Endothelial cell of umbilical vein (primary cell): ENCODE measurements at regions not wholly inside any gene's neighbourhood (a gene's known extent, or its start where the extent isn't known, plus 50 kb on each side); places are given as distances from the start of the nearest gene placed in this dataset.

ENCODE experiments used
- BruUV-seq: library from RNA; stranded (reverse); fragments of 400-500 nt; replicated peaks from 2 replicates; lab custom pipeline; 2021; lab: Mats Ljungman, UMichigan
- CTCF ChIA-PET: fragments of 300-600, 350-600 bp; sonication (Branson Sonifier 250); formaldehyde crosslinking; loops from one replicate; lab custom pipeline; 2021; ENCODE audit warnings: antibody characterized with exemption, inconsistent platforms; lab: Charles Lee
- POLR2A ChIA-PET: fragments of 300-600, 350-600 bp; sonication (Branson Sonifier 250); formaldehyde crosslinking; loops from one replicate; lab custom pipeline; 2021; ENCODE audit warnings: antibody characterized with exemption, inconsistent platforms; lab: Charles Lee
- DNase-seq: peaks from one replicate; pipeline ENCODE4 v3.0.0-alpha.2; 2011; ENCODE audit warnings: low read depth, low spot score
- FAIRE-seq: peaks from 2 replicates; lab custom pipeline; 2011; peaks lifted over from hg19 to GRCh38; lab: Jason Lieb, UNC
- H2AFZ ChIP-seq: 2 replicates; pipeline ENCODE4 v1.6.0; 2012; ENCODE audit warnings: low read depth, low read length, control low read depth, inconsistent platforms
- H3K27ac ChIP-seq: 2 replicates; pipeline ENCODE4 v1.5.1; 2011; ENCODE audit warnings: low read depth, mild to moderate bottlenecking, control low read depth, low read length, moderate library complexity; ENCODE audit not compliant: insufficient read depth
- H3K27me3 ChIP-seq, 2 experiments: 2 replicates each; pipeline versions ENCODE4 v1.6.0 to v1.6.1; 2011; ENCODE audit warnings: low read length in 2 of 2, mixed read lengths in 1 of 2; ENCODE audit not compliant: control insufficient read depth in 2 of 2, insufficient read depth in 2 of 2
- H3K36me3 ChIP-seq, 2 experiments: 2 replicates in 1 of 2; 3 replicates in 1 of 2; pipeline ENCODE4 v1.5.1; 2011; ENCODE audit warnings: low read length in 2 of 2, mild to moderate bottlenecking in 1 of 2, moderate library complexity in 1 of 2; ENCODE audit not compliant: control insufficient read depth in 2 of 2, insufficient read depth in 2 of 2; ENCODE audit errors: extremely low read depth in 1 of 2
- H3K4me1 ChIP-seq: 3 replicates; pipeline ENCODE4 v1.5.1; 2011; ENCODE audit warnings: mild to moderate bottlenecking, low read length; ENCODE audit not compliant: control insufficient read depth, insufficient read depth; ENCODE audit errors: extremely low read depth
- H3K4me2 ChIP-seq: 2 replicates; pipeline ENCODE4 v1.6.1; 2011; ENCODE audit warnings: low read length, control low read depth, mixed read lengths; ENCODE audit not compliant: insufficient read depth
- H3K4me3 ChIP-seq, 3 experiments: fragments of 200-600 bp in 1 of 3; sonication (generic), shearing (Covaris generic) in 1 of 3; replicated peaks in 1 of 3; 2 replicates each; pipeline ENCODE4 v1.5.1; 2011 to 2016; ENCODE audit warnings: control low read depth in 3 of 3, low read length in 3 of 3, mild to moderate bottlenecking in 2 of 3, inconsistent platforms in 1 of 3, low read depth in 1 of 3, moderate library complexity in 1 of 3; ENCODE audit not compliant: insufficient read depth in 1 of 3
- H3K79me2 ChIP-seq: 2 replicates; pipeline ENCODE4 v1.6.0; 2012; ENCODE audit warnings: low read length, inconsistent platforms; ENCODE audit not compliant: control insufficient read depth, insufficient read depth
- H3K9ac ChIP-seq: replicated peaks from 2 replicates; pipeline ENCODE3; 2011; ENCODE audit warnings: low read length, control low read depth; ENCODE audit not compliant: insufficient read depth; ENCODE audit errors: extremely low read depth
- H3K9me1 ChIP-seq: replicated peaks from 3 replicates; pipeline ENCODE4 v1.6.0; 2011; ENCODE audit warnings: mild to moderate bottlenecking, low read length; ENCODE audit not compliant: control insufficient read depth, insufficient read depth; ENCODE audit errors: extremely low read depth
- H3K9me3 ChIP-seq: replicated peaks from 2 replicates; pipeline ENCODE4 v1.5.1; 2012; ENCODE audit warnings: low read length, inconsistent platforms; ENCODE audit not compliant: control insufficient read depth, insufficient read depth
- H4K20me1 ChIP-seq: replicated peaks from 2 replicates; pipeline ENCODE3; 2011; ENCODE audit warnings: mild to moderate bottlenecking, low read length; ENCODE audit not compliant: control insufficient read depth, insufficient read depth; ENCODE audit errors: extremely low read depth
- CTCF ChIP-seq, 2 donors: IDR thresholded peaks; 1 replicate in 1 of 2; 2 replicates in 1 of 2; pipeline ENCODE4 v1.5.1; 2011; ENCODE audit warnings: low read length in 2 of 2, mild to moderate bottlenecking in 2 of 2, moderate library complexity in 2 of 2, control low read depth in 1 of 2, inconsistent platforms in 1 of 2, low read depth in 1 of 2; ENCODE audit not compliant: insufficient read depth in 1 of 2; ENCODE audit errors: extremely low read depth in 1 of 2
- EZH2 ChIP-seq: IDR thresholded peaks from 2 replicates; pipeline ENCODE4 v1.6.1; 2012; ENCODE audit warnings: borderline replicate concordance, low read depth, mild to moderate bottlenecking, moderate library complexity, low read length, inconsistent platforms; ENCODE audit not compliant: severe bottlenecking
- FOS ChIP-seq: IDR thresholded peaks from 2 replicates; pipeline ENCODE4 v1.6.1; 2011; ENCODE audit warnings: mild to moderate bottlenecking, low read length, moderate library complexity, borderline replicate concordance; ENCODE audit not compliant: insufficient read depth
- GATA2 ChIP-seq: IDR thresholded peaks from 2 replicates; pipeline ENCODE4 v1.7.0; 2011; ENCODE audit warnings: low read depth, mild to moderate bottlenecking, moderate library complexity, mixed read lengths, low read length; ENCODE audit not compliant: insufficient read length, insufficient read depth
- JUN ChIP-seq: IDR thresholded peaks from 2 replicates; pipeline ENCODE4 v1.6.1; 2011; ENCODE audit warnings: borderline replicate concordance, low read depth; ENCODE audit not compliant: insufficient read length, insufficient read depth
- MAX ChIP-seq: IDR thresholded peaks from 2 replicates; pipeline ENCODE4 v1.6.1; 2011; ENCODE audit not compliant: insufficient read depth, insufficient read length
- MYC ChIP-seq: IDR thresholded peaks from one replicate; pipeline ENCODE4 v1.6.1; 2011; ENCODE audit warnings: mild to moderate bottlenecking, low read depth, low read length
- POLR2A ChIP-seq: IDR thresholded peaks from 2 replicates; pipeline ENCODE4 v1.6.1; 2012; ENCODE audit warnings: low read depth, mild to moderate bottlenecking, control low read depth, low read length
- POLR2AphosphoS5 ChIP-seq: IDR thresholded peaks from 2 replicates; pipeline ENCODE4 v1.6.1; 2012; ENCODE audit warnings: low read depth, mild to moderate bottlenecking, control low read depth, low read length, moderate library complexity; ENCODE audit not compliant: insufficient read depth
- dilution Hi-C: fragments of 300-500 bp; cut with MboI; formaldehyde crosslinking; loops from one replicate; pipeline ENCODE4 v1.15.0; 2019; ENCODE audit warnings: low sequenced_read_pairs; ENCODE audit not compliant: extremely low pct_ligation_motif_present
- intact Hi-C: fragments of 100-400 bp; cut with micrococcal nuclease; formaldehyde crosslinking; loops from one replicate; pipeline ENCODE4 v1.10.0; 2022

- no TSS peak for BruUV-seq
- Histone ChIP-seq H3K9me3 (no peaks in the 10 kb centered on the region), H3K27ac (no peak overlapping the region), H3K4me1 (no peaks in the 10 kb centered on the region), H3K4me2 (no peak overlapping the region), H4K20me1 (no peaks in the 10 kb centered on the region), H3K4me3 (no peak overlapping the region), H3K9me1 (no peaks in the 10 kb centered on the region), H2AFZ (no peak overlapping the region), H3K36me3 (no peaks in the 10 kb centered on the region), H3K27me3 (peaks cover 0 to 3% of the 10 kb centered on the region in 2 experiments), H3K79me2 (no peaks in the 10 kb centered on the region), H3K9ac (no peak overlapping the region)
- ChIA-PET POLR2A (no interaction called here), CTCF (interaction anchor here (1.2 kb wide), 1 partner anchor 263 kb away, joined by 3 read pairs; no protein-coding TSS in a partner anchor)
- intact Hi-C loops (no loop called here), dilution Hi-C loops (no loop called here)
- TF ChIP-seq FOS (no peak), MYC (no peak), CTCF (IDR thresholded peaks at IDR 0.05; ENCODE audit: extremely low read depth in 1 of 2, insufficient read depth in 1 of 2, low read depth in 1 of 2, low read length in 2 of 2) (no peak), POLR2A (no peak), EZH2 (no peak), MAX (no peak), JUN (no peak), GATA2 (no peak), POLR2AphosphoS5 (no peak)
- FAIRE-seq (no peak), DNase-seq (no peak)
These were observed 58.5 kb upstream of the DHRS4 start for GRCh38 chr14:23895053-23895419.
